ENCODE measurements at regions not wholly inside any gene's neighbourhood (a gene's known extent, or its start where the extent isn't known, plus 50 kb on each side); places are given as distances from the start of the nearest gene placed in this dataset.

DNA sequence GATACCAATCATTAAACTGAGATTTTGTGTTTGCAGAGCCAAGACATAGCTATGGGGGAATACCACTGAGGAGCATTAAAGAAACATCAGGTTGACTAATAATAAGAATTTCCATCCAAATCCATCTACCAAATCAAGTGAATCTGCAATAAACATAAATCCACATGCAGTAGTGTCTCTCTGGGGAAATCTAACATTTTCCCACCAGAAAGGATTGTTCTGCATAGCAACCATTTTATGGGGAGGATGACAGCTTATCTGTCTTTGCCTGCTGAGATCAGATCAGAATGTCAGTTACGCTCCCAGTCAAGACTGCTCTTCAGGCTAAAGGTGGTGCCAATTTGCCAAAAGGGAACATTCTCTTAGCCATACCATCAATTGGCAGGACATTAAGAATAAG lies 1098.9 kb upstream of the CHAC2 start:
- no peak for DNase-seq
- no peaks in the 10 kb centered on the region for H3K36me3 ChIP-seq
- intact Hi-C loops (cut with DNase I) = no loop called here
- no peak overlapping the region for H3K4me3 ChIP-seq
- H3K27me3 ChIP-seq = no peaks in the 10 kb centered on the region
- 90 to 93% (median 93%) methylated on average over 1 of the region's 1 CpG for WGBS, 3 donors
- no peaks in the 10 kb centered on the region for H3K4me1 ChIP-seq (ENCODE audit: insufficient read depth)
- no peak for TF ChIP-seq EP300 (IDR thresholded peaks at IDR 0.05)
- TF ChIP-seq, protein P1, sequence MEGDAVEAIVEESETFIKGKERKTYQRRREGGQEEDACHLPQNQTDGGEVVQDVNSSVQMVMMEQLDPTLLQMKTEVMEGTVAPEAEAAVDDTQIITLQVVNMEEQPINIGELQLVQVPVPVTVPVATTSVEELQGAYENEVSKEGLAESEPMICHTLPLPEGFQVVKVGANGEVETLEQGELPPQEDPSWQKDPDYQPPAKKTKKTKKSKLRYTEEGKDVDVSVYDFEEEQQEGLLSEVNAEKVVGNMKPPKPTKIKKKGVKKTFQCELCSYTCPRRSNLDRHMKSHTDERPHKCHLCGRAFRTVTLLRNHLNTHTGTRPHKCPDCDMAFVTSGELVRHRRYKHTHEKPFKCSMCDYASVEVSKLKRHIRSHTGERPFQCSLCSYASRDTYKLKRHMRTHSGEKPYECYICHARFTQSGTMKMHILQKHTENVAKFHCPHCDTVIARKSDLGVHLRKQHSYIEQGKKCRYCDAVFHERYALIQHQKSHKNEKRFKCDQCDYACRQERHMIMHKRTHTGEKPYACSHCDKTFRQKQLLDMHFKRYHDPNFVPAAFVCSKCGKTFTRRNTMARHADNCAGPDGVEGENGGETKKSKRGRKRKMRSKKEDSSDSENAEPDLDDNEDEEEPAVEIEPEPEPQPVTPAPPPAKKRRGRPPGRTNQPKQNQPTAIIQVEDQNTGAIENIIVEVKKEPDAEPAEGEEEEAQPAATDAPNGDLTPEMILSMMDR (IDR thresholded peaks at IDR 0.05) = no peak
- TF ChIP-seq POLR2A (IDR thresholded peaks at IDR 0.05) = no peak
- no peak overlapping the region for H3K27ac ChIP-seq
- no peaks in the 10 kb centered on the region for H3K9me3 ChIP-seq

DNA sequence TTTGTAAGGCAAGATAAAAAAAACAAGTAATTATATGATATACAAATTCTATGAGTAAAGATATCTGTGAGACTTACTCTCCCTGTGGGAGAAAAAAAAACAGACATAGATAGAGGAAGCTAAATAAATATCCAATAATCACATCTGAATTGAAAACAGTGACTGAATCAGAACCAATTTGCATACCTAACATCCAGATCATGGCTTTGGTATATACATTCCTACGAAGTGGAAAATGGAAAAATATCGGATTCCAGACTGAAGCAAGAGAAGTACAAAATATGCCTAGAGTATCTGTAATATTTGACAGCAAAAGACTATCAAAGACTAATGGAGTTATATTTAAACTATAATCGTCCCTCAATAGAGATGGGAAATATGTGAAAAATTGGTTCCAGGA lies 1108.1 kb upstream of the CHAC2 start:
- 85 to 92% (median 85%) methylated on average over 3 of the region's 3 CpGs for WGBS, 3 donors
- TF ChIP-seq POLR2A (IDR thresholded peaks at IDR 0.05) (no peak), EP300 (IDR thresholded peaks at IDR 0.05) (no peak)
- TF ChIP-seq, protein P1 (IDR thresholded peaks at IDR 0.05) = no peak
- no peaks in the 10 kb centered on the region for H3K27me3 ChIP-seq
- H3K27ac ChIP-seq = no peak overlapping the region
- no peaks in the 10 kb centered on the region for H3K4me1 ChIP-seq (ENCODE audit: insufficient read depth)
- H3K4me3 ChIP-seq = no peak overlapping the region
- H3K36me3 ChIP-seq = no peaks in the 10 kb centered on the region
- intact Hi-C loops (cut with DNase I) = no loop called here
- no peak for DNase-seq
- no peaks in the 10 kb centered on the region for H3K9me3 ChIP-seq

DNA sequence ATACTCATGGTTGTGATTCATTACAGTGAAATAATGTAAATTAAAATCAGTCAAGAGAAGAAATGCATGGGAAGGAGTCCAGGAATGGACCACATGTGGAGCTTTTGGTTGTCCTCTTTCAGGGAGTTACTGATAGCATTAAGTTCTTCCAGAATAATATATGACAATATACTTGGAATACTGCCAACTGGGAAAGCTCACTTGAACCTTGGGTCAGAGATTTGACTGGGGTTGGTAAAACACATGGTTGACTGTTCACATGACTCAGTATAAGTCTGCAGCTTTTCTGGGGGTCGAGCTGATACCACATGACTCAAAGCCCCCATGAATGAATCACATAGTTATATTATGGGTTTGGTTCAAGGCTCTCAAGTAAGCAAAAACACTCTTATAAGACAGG lies 1109.0 kb upstream of the CHAC2 start:
- DNase-seq = no peak
- no peak for TF ChIP-seq EP300 (IDR thresholded peaks at IDR 0.05)
- no peak overlapping the region for H3K4me3 ChIP-seq
- intact Hi-C loops (cut with DNase I) = no loop called here
- no peaks in the 10 kb centered on the region for H3K4me1 ChIP-seq (ENCODE audit: insufficient read depth)
- H3K36me3 ChIP-seq = no peaks in the 10 kb centered on the region
- H3K9me3 ChIP-seq = no peaks in the 10 kb centered on the region
- H3K27ac ChIP-seq = no peak overlapping the region
- H3K27me3 ChIP-seq = no peaks in the 10 kb centered on the region
- whole genome bisulfite sequencing, 3 donors = 0 to 17% (median 12%) methylated on average over 1 of the region's 1 CpG

- 90 to 93% (median 92%) methylated on average over 2 of the region's 2 CpGs for WGBS, 3 donors
- H3K4me3 ChIP-seq = no peak overlapping the region
- no peaks in the 10 kb centered on the region for H3K4me1 ChIP-seq (ENCODE audit: insufficient read depth)
- TF ChIP-seq POLR2A (IDR thresholded peaks at IDR 0.05) (no peak), EP300 (IDR thresholded peaks at IDR 0.05) (no peak)
- TF ChIP-seq, protein P1 (IDR thresholded peaks at IDR 0.05) = no peak
- no peaks in the 10 kb centered on the region for H3K27me3 ChIP-seq
- H3K27ac ChIP-seq = no peak overlapping the region
- intact Hi-C loops (cut with DNase I) = no loop called here
- no peak for DNase-seq
- no peaks in the 10 kb centered on the region for H3K9me3 ChIP-seq
- no peaks in the 10 kb centered on the region for H3K36me3 ChIP-seq
Measured at GRCh38 chr2:52639692-52640091, 1127.9 kb upstream of the CHAC2 start.

GRCh38 chr2:52632543-52632942 lies 1135.1 kb upstream of the CHAC2 start:
- H3K4me1 ChIP-seq (ENCODE audit: insufficient read depth) = no peaks in the 10 kb centered on the region
- no peak overlapping the region for H3K27ac ChIP-seq
- WGBS, 3 donors = 91 to 94% (median 93%) methylated on average over 6 of the region's 6 CpGs
- H3K9me3 ChIP-seq = peaks cover 0 to 5% of the 10 kb centered on the region in 2 donors
- no peak overlapping the region for H3K4me3 ChIP-seq
- intact Hi-C loops (cut with DNase I) = no loop called here
- no peaks in the 10 kb centered on the region for H3K36me3 ChIP-seq
- DNase-seq = no peak
- TF ChIP-seq POLR2A (IDR thresholded peaks at IDR 0.05) (no peak), EP300 (IDR thresholded peaks at IDR 0.05) (no peak)
- TF ChIP-seq, protein P1 (IDR thresholded peaks at IDR 0.05) = no peak
- H3K27me3 ChIP-seq = no peaks in the 10 kb centered on the region
